ENCODE measurements at regions not wholly inside any gene's neighbourhood (a gene's known extent, or its start where the extent isn't known, plus 50 kb on each side); places are given as distances from the start of the nearest gene placed in this dataset.

DNA sequence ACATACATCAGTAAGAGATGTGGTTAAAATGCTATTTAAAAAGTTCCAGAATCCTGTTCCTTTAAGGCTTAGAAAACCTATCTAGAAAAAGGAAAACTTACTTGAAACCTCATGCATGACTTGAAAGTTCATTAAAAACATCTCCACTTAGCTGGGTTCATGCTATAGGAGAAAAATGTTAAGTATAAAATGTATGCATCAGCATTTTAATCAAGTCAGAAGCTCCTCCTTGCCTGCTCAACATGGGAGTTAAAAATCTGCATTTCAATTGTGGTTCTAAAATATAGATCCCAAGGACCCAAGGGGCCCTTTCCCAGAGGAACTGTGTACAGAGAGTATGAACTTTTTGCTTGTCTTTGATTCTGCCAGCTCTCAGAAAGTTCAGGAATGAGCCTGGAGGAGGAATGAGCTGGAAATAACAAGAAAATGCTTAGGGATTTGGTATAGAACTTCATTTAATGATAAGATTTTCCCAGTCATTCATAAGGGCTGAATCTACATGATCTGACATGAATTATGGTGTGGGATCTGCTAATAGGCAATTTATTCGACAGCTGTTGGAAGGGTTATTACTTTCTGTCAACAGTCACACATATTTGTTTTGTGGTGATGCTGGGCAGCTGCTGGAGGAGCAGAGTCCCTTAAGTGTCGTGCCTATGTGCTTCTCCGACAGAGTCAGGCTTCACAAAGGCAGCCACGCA, 85.6 kb upstream of the MTPN start:
- TF ChIP-seq CTCF (conservative IDR thresholded peaks at IDR 0.05) (no peak), ZFX (IDR thresholded peaks at IDR 0.05) (no peak)

Data from C4-2B (cell line).